ENCODE measurements at regions not wholly inside any gene's neighbourhood (a gene's known extent, or its start where the extent isn't known, plus 50 kb on each side); places are given as distances from the start of the nearest gene placed in this dataset.
"Not testable (repeated sequence)": the region's sequence is repeated elsewhere in the genome, so short reads cannot be mapped to it uniquely, and the experiment has no call there.

DNA sequence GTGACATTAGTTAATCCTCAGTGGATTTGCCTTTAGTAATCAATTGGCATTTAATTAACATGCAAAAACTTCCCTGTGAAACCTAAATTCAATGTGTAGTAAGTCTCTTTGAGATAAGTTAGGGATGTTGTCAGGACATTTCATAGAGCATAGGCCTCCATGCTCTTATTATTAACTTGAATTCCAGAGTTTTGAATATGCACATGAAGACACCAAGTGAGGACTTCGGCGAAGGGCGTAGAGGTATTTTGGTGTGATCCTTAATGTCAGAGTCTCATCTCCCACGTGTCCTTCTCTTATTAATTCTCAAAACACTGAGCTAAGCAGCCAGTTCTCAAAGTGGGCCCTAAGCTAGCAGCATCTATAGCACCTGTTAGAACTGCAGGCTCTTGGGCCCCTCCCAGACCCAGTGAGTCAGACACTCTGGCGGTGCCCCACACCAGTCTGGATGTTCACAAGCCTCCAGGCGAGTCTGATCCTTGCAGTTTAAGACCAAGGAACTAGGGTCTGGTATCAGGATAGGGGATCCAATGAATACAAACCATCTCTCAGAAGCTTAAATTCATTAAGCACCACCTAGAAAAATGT, 292.1 kb downstream of the QKI start:
- no peak for DNase-seq

DNA sequence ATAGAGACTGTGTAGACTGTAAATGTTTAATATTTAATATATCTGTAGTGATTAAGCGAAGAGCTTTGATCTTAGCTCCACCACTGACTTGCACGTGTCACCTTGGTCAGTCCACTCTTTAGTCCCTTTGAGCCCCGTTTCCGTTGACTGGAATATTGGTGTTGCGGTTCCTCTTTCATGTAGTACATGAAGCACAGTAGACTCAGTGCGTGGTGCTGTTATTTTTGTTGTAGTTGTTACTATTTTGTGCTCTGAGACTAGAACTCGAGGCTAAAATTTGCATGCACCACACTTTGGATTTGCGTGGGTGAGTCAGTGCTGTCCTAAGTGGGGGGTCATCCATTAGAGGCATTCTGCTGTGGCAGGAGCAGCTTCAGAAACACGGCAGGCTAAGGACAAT, 291.4 kb downstream of the QKI start:
- no peak for DNase-seq

GRCh38 chr6:163702736-163703135, 288.2 kb downstream of the QKI start:
- DNase-seq: no peak

DNA sequence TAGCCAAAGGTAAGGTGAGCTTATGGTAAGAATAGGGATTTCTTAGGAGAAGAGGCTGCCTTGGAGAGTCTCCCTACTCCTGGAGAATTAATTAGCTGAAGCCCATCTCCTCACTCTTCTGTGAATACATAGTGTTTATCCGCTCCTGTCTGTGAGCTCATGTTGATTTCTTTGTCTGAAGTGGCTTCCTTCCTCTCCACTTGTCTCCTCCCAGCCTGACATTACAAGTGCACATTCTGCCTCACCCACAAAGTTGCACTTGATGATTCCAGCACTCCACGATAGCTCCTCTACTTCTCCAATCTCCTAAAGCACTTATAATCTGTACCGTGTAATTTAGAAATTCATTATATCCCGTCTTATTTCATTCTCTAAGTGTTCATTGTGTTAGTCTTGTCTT, 287.2 kb downstream of the QKI start:
- DNase-seq: no peak

DNA sequence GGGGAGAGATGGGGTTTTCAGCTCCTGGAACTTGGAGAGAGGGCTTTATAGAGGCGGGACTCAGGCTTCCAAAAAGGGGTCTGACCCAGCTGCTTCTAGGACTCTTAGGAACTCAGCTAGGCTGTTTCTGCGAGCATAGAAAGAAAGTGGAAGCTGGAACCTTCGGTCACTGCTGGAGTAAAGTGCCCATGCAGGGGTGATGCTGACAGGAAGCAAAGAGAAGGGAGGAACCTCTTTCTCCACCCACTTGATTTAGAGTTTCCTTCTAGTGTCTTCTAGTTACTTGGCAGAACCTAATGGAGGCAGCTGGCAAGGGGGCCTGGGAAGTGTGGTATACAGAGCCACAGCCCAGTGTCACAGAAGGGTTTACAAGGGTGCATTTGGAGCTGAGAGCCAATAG, 283.6 kb downstream of the QKI start:
- DNase-seq: no peak

GRCh38 chr6:163696311-163696710, 281.8 kb downstream of the QKI start:
- not testable (repeated sequence) for DNase-seq

GRCh38 chr6:163695414-163695864, 280.9 kb downstream of the QKI start:
- DNase-seq: no peak

DNA sequence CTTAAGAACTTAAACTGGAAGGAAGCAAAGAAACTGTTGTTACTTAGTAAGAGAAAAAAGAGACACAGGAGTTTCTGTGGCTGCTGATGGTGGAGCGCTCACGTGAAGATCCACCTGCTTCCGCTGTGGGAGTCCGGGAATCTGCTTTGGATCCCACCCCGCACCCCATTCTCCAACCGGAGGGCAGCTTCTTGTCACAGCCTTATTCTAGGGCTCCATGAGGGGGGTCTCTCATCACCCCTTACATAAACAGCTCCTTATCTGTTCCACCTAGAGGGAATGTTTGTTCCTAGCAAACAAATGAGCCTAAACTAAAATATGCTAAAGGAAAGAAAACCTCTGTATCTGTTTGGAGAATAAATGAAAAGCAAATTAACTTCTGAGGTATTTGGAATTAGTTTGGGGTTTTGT, 280.5 kb downstream of the QKI start:
- no peak for DNase-seq

- DNase-seq: no peak
Observed at GRCh38 chr6:163694072-163694471, 279.6 kb downstream of the QKI start.

DNA sequence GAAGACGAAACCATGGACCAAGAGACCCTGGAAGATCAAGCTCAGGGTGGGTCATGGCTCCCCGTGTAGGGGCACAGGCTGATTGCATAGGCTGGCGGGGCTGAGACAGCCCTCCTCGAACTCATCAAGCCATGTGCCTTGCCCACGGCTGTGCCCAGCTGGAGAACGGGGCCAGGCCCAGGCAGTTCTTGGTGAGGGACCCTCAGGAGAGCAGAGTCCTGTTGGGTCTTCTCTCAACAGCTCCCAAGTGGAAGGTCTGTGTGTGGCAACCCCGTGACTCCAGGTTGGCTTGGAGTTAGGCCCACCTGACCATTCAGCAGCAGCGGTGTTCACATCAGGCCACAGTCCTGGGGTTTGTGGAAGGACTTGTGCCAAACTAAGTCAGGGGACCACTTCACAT, 276.5 kb downstream of the QKI start:
- no peak for DNase-seq

GRCh38 chr6:163688739-163689362, 274.3 kb downstream of the QKI start:
- DNase-seq: no peak

GRCh38 chr6:163687075-163687474, 272.6 kb downstream of the QKI start:
- DNase-seq: no peak

DNA sequence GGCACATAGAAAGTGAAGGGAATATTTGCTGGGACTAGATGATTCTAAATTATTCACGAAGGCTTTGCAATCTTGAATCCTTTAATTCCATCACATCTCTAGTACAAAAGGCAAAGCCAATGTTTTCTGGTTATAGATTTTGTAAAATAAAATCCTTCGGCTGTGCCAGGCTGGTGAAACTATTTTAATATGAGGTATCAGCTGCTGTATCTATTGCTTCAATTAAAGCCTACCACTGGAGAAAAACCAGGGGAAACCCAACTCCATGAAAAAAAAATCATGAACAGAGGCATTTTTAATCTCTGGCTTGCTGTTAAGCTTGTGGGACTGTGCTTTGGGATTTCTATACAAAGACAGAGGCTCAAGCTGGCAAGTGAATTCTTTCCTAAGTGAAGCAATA, 271.8 kb downstream of the QKI start:
- no peak for DNase-seq

- DNase-seq: no peak
Observed at GRCh38 chr6:163683105-163683622, 268.6 kb downstream of the QKI start.

GRCh38 chr6:163679753-163680152, 265.2 kb downstream of the QKI start:
- DNase-seq: peak; percentile 75

DNA sequence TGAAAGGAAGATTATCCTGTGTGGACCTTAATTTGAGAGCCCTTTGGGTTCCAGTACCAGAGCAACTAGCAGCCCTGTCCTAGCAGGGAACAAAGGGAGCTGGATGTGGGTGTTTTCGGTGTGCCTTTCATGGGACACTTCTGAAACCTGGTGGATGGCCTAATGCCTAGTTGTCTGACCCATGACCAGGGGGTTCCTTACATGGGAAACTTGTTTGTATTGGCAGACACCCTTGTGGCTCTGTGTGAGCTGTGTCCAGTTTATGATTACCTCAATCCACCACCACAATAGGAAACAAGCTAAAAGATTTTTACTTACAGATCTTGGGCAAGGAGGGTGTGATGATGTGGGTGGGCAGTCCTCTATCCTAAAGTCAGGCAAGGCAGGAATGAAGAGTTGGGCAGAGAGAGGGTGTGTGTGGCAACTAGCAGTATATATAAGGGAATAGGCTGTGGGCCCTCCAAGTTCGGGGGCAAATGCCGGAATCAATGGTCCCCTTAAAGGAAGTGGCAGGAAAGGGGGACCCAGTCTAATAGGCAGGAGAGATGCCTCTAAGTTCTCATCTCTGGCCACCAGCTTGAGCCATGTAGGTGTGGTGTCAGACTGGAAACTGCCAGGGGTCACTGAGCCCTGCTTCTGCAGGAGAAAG, 264.6 kb downstream of the QKI start:
- DNase-seq: no peak

GRCh38 chr6:163675611-163676010, 261.1 kb downstream of the QKI start:
- DNase-seq: no peak

- DNase-seq: no peak
Observed at GRCh38 chr6:163672710-163673109, 258.2 kb downstream of the QKI start.

- DNase-seq: no peak
Observed at GRCh38 chr6:163671791-163672190, 257.3 kb downstream of the QKI start.

DNA sequence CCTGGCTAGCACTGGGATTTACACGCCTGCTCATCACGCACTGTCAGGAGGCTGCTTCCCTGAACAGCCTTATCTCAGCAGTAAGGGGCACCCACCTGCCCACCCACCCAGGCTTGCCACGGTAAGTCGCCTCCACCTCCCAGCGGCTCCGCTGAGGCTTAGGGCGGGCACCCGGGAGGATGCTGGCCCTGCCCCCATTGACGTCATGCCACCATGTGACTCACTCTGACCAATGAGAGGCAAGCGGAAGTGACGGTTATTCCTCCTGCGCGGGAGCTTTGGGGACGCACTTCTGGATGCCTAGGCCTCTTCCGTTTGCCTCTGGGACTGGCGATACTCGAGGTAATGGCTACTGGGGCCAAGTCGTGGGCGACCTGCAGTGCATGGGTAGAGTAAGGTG, 256.8 kb downstream of the QKI start:
- DNase-seq: no peak

- DNase-seq: no peak
Observed at GRCh38 chr6:163670336-163670735, 255.8 kb downstream of the QKI start.

- no peak for DNase-seq
Observed at GRCh38 chr6:163668061-163668426, 253.5 kb downstream of the QKI start.

- DNase-seq: peak; percentile 90
Observed at GRCh38 chr6:163667372-163668060, 253.0 kb downstream of the QKI start.

DNA sequence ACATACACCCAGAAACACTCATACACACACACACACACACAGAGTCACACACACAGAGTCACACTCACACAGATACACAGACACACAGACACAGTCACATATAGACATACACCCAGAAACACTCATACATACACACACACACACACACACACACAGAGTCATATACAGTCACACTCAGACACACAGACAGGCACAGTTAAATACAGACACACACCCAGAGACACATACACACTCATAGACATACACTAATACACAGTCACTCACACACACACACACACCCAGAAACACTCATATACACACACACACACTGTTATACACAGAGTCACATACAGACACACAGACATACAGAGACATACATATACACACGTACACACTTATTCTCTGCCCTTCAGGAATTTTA, 250.9 kb downstream of the QKI start:
- DNase-seq: no peak
